Kidney (tissue), 13 donors: ENCODE measurements at regions not wholly inside any gene's neighbourhood (a gene's known extent, or its start where the extent isn't known, plus 50 kb on each side); places are given as distances from the start of the nearest gene placed in this dataset.

ENCODE experiments used
- DNase-seq, 5 donors: peaks; one replicate each; pipeline ENCODE4 v3.0.0-alpha.2; 2013 to 2020
- FAIRE-seq: peaks from 2 replicates; lab custom pipeline; 2012; peaks lifted over from hg19 to GRCh38; lab: Jason Lieb, UNC
- H3K27ac ChIP-seq, 2 donors: one replicate each; pipeline ENCODE4 v1.7.0; 2013; ENCODE audit warnings: low read depth in 2 of 2, low read length in 2 of 2, inconsistent platforms in 1 of 2
- H3K27me3 ChIP-seq: one replicate; pipeline ENCODE4 v1.7.1; 2013; ENCODE audit warnings: low read length, inconsistent platforms; ENCODE audit not compliant: control insufficient read depth, insufficient read depth
- H3K36me3 ChIP-seq, 3 donors: one replicate each; pipeline versions ENCODE4 v1.7.0 to v1.7.1; 2013; ENCODE audit warnings: low read length in 3 of 3, control low read depth in 1 of 3, inconsistent platforms in 1 of 3; ENCODE audit not compliant: insufficient read depth in 3 of 3, control insufficient read depth in 2 of 3
- H3K4me1 ChIP-seq, 3 donors: one replicate each; pipeline versions ENCODE4 v1.7.0 to v1.7.1; 2013; ENCODE audit warnings: low read length in 3 of 3, inconsistent platforms in 1 of 3, low read depth in 1 of 3; ENCODE audit not compliant: control insufficient read depth in 2 of 3, insufficient read depth in 2 of 3
- H3K4me3 ChIP-seq, 3 donors: one replicate each; pipeline versions ENCODE4 v1.7.0 to v1.8.1; 2013; ENCODE audit warnings: low read length in 3 of 3, control low read depth in 1 of 3, inconsistent platforms in 1 of 3
- H3K9ac ChIP-seq, 3 donors: one replicate each; pipeline versions ENCODE4 v1.7.0 to v1.7.1; 2013; ENCODE audit warnings: low read length in 3 of 3, control low read depth in 1 of 3, inconsistent platforms in 1 of 3
- H3K9me3 ChIP-seq, 3 donors: one replicate each; pipeline versions ENCODE4 v1.7.0 to v1.7.1; 2013; ENCODE audit warnings: low read length in 3 of 3, control low read depth in 1 of 3, inconsistent platforms in 1 of 3; ENCODE audit not compliant: control insufficient read depth in 2 of 3, insufficient read depth in 1 of 3
- CTCF ChIP-seq: IDR thresholded peaks from 3 replicates; pipeline ENCODE4 v1.5.1; 2012; ENCODE audit warnings: mild to moderate bottlenecking, moderate library complexity, borderline replicate concordance; ENCODE audit not compliant: insufficient read depth; ENCODE audit errors: extremely low read depth
- intact Hi-C: fragments of 100-400 bp; cut with DNase I; formaldehyde crosslinking; loops from one replicate; pipeline ENCODE4 v1.11.1; 2022
- donor health status: control.
- donor health status: control.
- donor health status: control.
- donor health status: control.
- donor health status: control.
- donor health status: DM: yes; HTN: yes; CAD: no.
- donor health status: Normal renal cell carcinoma (clear cell type).

- no peaks in the 10 kb centered on the region for H3K27me3 ChIP-seq
- no peak for TF ChIP-seq CTCF
- H3K4me3 ChIP-seq, result peak overlapping the region in 1 of 3 donors; percentile 94
- H3K9ac ChIP-seq, result peak overlapping the region in 1 of 3 donors; percentile 95
- H3K4me1 ChIP-seq, result peaks cover 0 to 10% (median 3%) of the 10 kb centered on the region in 3 donors
- H3K27ac ChIP-seq, result no peak overlapping the region
- no peak for FAIRE-seq
- peak in 3 of 5 donors; percentile 17 to 44 (median 42) for DNase-seq
- intact Hi-C loops, result no loop called here
- H3K36me3 ChIP-seq, result no peaks in the 10 kb centered on the region
- H3K9me3 ChIP-seq, result no peaks in the 10 kb centered on the region
Measured at GRCh38 chr3:107432646-107433045, 55.4 kb downstream of the CCDC54 start.

- no peak for TF ChIP-seq CTCF
- no peak overlapping the region for H3K4me3 ChIP-seq
- H3K4me1 ChIP-seq, result no peaks in the 10 kb centered on the region
- no peaks in the 10 kb centered on the region for H3K27me3 ChIP-seq
- no peak for DNase-seq
- no peaks in the 10 kb centered on the region for H3K9me3 ChIP-seq
- no peak overlapping the region for H3K9ac ChIP-seq
- no peaks in the 10 kb centered on the region for H3K36me3 ChIP-seq
- no peak overlapping the region for H3K27ac ChIP-seq
- intact Hi-C loops, result no loop called here
- no peak for FAIRE-seq
Measured at GRCh38 chr3:107436029-107436428, 58.8 kb downstream of the CCDC54 start.

- intact Hi-C loops, result no loop called here
- no peak for TF ChIP-seq CTCF
- FAIRE-seq, result no peak
Measured at GRCh38 chr3:107438671-107439070, 61.4 kb downstream of the CCDC54 start.

GRCh38 chr3:107441617-107442016, 64.4 kb downstream of the CCDC54 start:
- Histone ChIP-seq H3K36me3 (no peaks in the 10 kb centered on the region), H3K4me1 (no peaks in the 10 kb centered on the region), H3K4me3 (no peak overlapping the region), H3K27ac (no peak overlapping the region), H3K9me3 (no peaks in the 10 kb centered on the region), H3K27me3 (no peaks in the 10 kb centered on the region), H3K9ac (no peak overlapping the region)
- intact Hi-C loops, result no loop called here
- no peak for TF ChIP-seq CTCF
- DNase-seq (no peak), FAIRE-seq (no peak)

More at GRCh38 chr3:107438671-107439070, 61.4 kb downstream of the CCDC54 start:
- no peaks in the 10 kb centered on the region for H3K4me1 ChIP-seq
- no peak overlapping the region for H3K4me3 ChIP-seq
- DNase-seq, result no peak
- H3K27me3 ChIP-seq, result no peaks in the 10 kb centered on the region
- no peak overlapping the region for H3K27ac ChIP-seq
- no peaks in the 10 kb centered on the region for H3K9me3 ChIP-seq
- no peak overlapping the region for H3K9ac ChIP-seq
- H3K36me3 ChIP-seq, result no peaks in the 10 kb centered on the region
